ENCODE measurements at regions not wholly inside any gene's neighbourhood (a gene's known extent, or its start where the extent isn't known, plus 50 kb on each side); places are given as distances from the start of the nearest gene placed in this dataset.
"Not testable (repeated sequence)": the region's sequence is repeated elsewhere in the genome, so short reads cannot be mapped to it uniquely, and the experiment has no call there.

DNA sequence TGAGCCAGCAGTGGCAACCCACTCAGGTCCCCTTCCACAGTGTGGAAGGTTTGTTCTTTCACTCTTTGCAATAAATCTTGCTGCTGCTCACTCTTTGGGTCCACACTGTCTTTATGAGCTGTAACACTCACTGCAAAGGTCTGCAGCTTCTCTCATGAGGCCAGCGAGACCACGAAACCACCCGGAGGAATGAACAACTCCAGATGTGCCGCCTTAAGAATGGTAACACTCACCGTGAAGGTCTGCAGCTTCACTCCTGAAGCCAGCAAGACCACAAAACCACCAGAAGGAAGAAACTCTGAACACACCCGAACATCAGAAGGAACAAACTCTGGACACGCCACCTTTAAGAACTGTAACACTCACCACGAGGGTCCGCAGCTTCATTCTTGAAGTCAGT lies 174.9 kb downstream of the ADAM29 start:
- WGBS = 60% methylated on average over 9 of the region's 9 CpGs
- peaks cover 2 to 33% of the 10 kb centered on the region in 2 donors for H3K9me3 ChIP-seq (ENCODE audit: control insufficient read depth in 2 of 2, insufficient read depth in 1 of 2, low read length in 1 of 2)

DNA sequence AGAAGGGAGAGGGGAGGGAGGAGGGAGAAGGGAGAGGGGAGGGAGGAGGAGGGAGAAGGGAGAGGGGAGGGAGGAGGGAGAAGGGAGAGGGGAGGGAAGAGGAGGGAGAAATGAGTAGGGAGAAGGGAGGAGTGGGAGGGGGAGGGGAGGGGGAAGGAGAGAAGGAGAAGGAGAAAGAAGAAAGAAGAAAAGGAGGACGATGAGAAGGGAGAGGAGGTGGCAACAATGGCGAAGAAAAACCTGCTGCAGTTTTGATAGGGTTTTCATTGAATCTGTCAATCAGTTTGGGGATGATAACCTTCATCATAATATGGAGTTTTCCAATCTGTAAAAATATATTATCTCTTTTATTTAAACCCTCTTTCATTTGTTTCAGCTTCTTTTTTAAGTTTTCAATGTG lies 185.2 kb downstream of the ADAM29 start:
- H3K27me3 ChIP-seq (ENCODE audit: control insufficient read depth in 2 of 2, insufficient read depth in 1 of 2, low read length in 1 of 2) = no peaks in the 10 kb centered on the region
- H3K4me3 ChIP-seq (ENCODE audit: low read length in 2 of 2) = no peak overlapping the region
- DNase-seq (ENCODE audit: low read depth in 6 of 9, low spot score in 9 of 9) = no peak
- no peaks in the 10 kb centered on the region for H3K4me1 ChIP-seq (ENCODE audit: control insufficient read depth in 2 of 2, insufficient read depth in 2 of 2, low read length in 2 of 2)
- H3K9me3 ChIP-seq (ENCODE audit: control insufficient read depth in 2 of 2, insufficient read depth in 1 of 2, low read length in 1 of 2) = peaks cover 0 to 3% of the 10 kb centered on the region in 2 donors
- no peaks in the 10 kb centered on the region for H3K36me3 ChIP-seq (ENCODE audit: control insufficient read depth in 2 of 2, insufficient read depth in 2 of 2, low read length in 1 of 2)
- H3K27ac ChIP-seq (ENCODE audit: low read depth in 1 of 2, low read length in 1 of 2) = no peak overlapping the region
- WGBS = 90% methylated on average over 2 of the region's 2 CpGs

More for the DNA sequence above, 174.9 kb downstream of the ADAM29 start:
- DNase-seq (ENCODE audit: low read depth in 6 of 9, low spot score in 9 of 9); H3K4me1 ChIP-seq (ENCODE audit: control insufficient read depth in 2 of 2, insufficient read depth in 2 of 2, low read length in 2 of 2); H3K36me3 ChIP-seq (ENCODE audit: control insufficient read depth in 2 of 2, insufficient read depth in 2 of 2, low read length in 1 of 2); H3K27me3 ChIP-seq (ENCODE audit: control insufficient read depth in 2 of 2, insufficient read depth in 1 of 2, low read length in 1 of 2); H3K4me3 ChIP-seq (ENCODE audit: low read length in 2 of 2); H3K27ac ChIP-seq (ENCODE audit: low read depth in 1 of 2, low read length in 1 of 2): not testable (repeated sequence)

DNA sequence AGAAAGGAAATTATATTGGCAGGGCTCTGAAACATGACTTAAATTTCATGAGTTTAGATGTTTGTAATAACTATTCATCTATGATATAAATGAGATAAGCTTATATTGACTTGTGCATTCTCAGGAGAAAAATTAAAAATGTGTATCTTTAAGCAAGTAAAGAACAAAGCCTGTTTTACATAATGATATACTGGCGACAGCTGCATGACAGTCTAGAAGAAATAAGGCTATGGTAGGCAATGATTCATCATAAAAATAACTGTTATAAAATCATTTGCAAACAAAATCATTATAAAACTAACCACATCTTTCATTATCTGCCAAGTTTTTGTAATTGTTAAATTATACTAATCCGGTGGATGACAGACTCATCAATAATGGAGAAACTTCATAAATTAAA lies 188.1 kb downstream of the ADAM29 start:
- Histone ChIP-seq H3K4me3 (ENCODE audit: low read length in 2 of 2) (no peak overlapping the region), H3K4me1 (ENCODE audit: control insufficient read depth in 2 of 2, insufficient read depth in 2 of 2, low read length in 2 of 2) (no peaks in the 10 kb centered on the region), H3K27ac (ENCODE audit: low read depth in 1 of 2, low read length in 1 of 2) (no peak overlapping the region), H3K9me3 (ENCODE audit: control insufficient read depth in 2 of 2, insufficient read depth in 1 of 2, low read length in 1 of 2) (peaks cover 0 to 9% of the 10 kb centered on the region in 2 donors), H3K27me3 (ENCODE audit: control insufficient read depth in 2 of 2, insufficient read depth in 1 of 2, low read length in 1 of 2) (no peaks in the 10 kb centered on the region), H3K36me3 (ENCODE audit: control insufficient read depth in 2 of 2, insufficient read depth in 2 of 2, low read length in 1 of 2) (no peaks in the 10 kb centered on the region)
- DNase-seq (ENCODE audit: low read depth in 6 of 9, low spot score in 9 of 9) = no peak
- 79% methylated on average over 2 of the region's 2 CpGs for WGBS

DNA sequence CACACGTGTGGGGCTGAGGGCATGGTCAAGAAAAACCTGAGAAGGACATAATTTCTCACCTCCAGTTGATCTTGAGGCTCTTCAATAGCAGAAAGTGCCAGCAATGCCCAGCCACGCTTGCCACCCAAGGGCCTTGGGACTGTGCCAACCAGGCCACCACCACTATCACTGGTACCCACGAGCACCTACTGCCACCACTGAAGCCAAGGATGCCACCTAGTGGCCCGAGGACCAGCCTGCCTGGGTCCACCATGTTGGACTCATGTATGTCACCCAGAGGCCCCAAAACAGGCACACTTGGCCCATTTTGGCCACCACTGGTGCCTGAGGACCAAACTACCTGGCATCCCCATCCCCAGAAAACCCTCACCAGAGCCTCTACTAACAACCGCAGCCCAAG lies 191.8 kb downstream of the ADAM29 start:
- DNase-seq (ENCODE audit: low read depth in 6 of 9, low spot score in 9 of 9) = no peak
- no peaks in the 10 kb centered on the region for H3K4me1 ChIP-seq (ENCODE audit: control insufficient read depth in 2 of 2, insufficient read depth in 2 of 2, low read length in 2 of 2)
- no peak overlapping the region for H3K4me3 ChIP-seq (ENCODE audit: low read length in 2 of 2)
- peaks cover 0 to 9% of the 10 kb centered on the region in 2 donors for H3K9me3 ChIP-seq (ENCODE audit: control insufficient read depth in 2 of 2, insufficient read depth in 1 of 2, low read length in 1 of 2)
- no peak overlapping the region for H3K27ac ChIP-seq (ENCODE audit: low read depth in 1 of 2, low read length in 1 of 2)
- no peaks in the 10 kb centered on the region for H3K27me3 ChIP-seq (ENCODE audit: control insufficient read depth in 2 of 2, insufficient read depth in 1 of 2, low read length in 1 of 2)
- H3K36me3 ChIP-seq (ENCODE audit: control insufficient read depth in 2 of 2, insufficient read depth in 2 of 2, low read length in 1 of 2) = no peaks in the 10 kb centered on the region
- WGBS = 80% methylated on average over 5 of the region's 5 CpGs

DNA sequence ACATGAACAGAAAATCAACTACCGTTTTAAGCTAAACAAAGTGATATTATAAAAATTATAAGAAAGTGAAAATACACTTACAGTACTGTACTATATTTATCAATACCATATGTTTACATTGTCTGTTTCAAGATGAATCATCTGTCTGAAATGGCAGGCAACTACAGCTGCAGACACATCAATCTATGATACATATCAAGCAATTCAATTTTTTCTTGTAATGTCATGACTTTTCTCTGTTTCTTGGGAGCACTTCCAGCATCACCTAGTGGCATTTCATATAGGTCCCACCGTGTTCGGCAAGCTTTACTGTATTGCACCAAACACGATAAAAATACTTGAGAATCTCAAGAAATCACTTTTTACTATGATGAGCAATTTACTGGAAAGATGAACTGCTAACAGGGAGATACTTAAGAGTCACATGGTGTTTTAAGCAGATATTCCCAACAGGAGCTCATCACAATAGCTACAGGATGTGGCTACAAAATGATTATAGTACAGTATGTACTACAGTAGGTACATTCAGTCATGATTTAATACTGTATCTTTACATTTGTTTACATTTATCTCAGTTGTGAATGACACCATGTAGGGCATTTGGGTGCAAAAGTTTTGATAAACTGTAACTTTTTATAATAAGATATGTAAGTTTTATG lies 207.4 kb downstream of the ADAM29 start:
- 96% methylated on average over 4 of the region's 4 CpGs for WGBS
- Histone ChIP-seq H3K27ac (ENCODE audit: low read depth in 1 of 2, low read length in 1 of 2) (no peak overlapping the region), H3K4me3 (ENCODE audit: low read length in 2 of 2) (no peak overlapping the region), H3K27me3 (ENCODE audit: control insufficient read depth in 2 of 2, insufficient read depth in 1 of 2, low read length in 1 of 2) (no peaks in the 10 kb centered on the region), H3K4me1 (ENCODE audit: control insufficient read depth in 2 of 2, insufficient read depth in 2 of 2, low read length in 2 of 2) (no peaks in the 10 kb centered on the region), H3K36me3 (ENCODE audit: control insufficient read depth in 2 of 2, insufficient read depth in 2 of 2, low read length in 1 of 2) (no peaks in the 10 kb centered on the region), H3K9me3 (ENCODE audit: control insufficient read depth in 2 of 2, insufficient read depth in 1 of 2, low read length in 1 of 2) (no peaks in the 10 kb centered on the region)
- DNase-seq (ENCODE audit: low read depth in 6 of 9, low spot score in 9 of 9) = no peak

DNA sequence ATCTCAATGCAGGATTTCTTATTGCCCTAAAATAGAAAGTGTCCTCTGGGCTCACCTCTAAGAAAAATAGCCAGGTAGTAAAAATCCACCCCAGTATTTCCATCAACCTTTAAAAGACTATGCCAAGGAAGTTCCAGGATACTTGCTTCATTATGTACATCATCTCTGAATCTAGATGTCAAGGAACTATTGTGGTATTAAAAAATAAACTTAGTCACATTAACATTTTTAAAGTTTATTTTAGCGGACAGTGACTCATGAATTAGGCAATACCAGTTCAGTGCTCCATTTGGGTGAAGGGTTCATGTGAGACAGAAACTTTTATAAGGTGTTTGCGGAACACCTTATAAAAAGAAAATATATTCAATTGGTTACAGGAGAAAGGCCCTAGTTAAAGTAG lies 209.2 kb downstream of the ADAM29 start:
- no peak for DNase-seq (ENCODE audit: low read depth in 6 of 9, low spot score in 9 of 9)
- H3K4me1 ChIP-seq (ENCODE audit: control insufficient read depth in 2 of 2, insufficient read depth in 2 of 2, low read length in 2 of 2) = no peaks in the 10 kb centered on the region
- no peak overlapping the region for H3K27ac ChIP-seq (ENCODE audit: low read depth in 1 of 2, low read length in 1 of 2)
- no peaks in the 10 kb centered on the region for H3K27me3 ChIP-seq (ENCODE audit: control insufficient read depth in 2 of 2, insufficient read depth in 1 of 2, low read length in 1 of 2)
- H3K9me3 ChIP-seq (ENCODE audit: control insufficient read depth in 2 of 2, insufficient read depth in 1 of 2, low read length in 1 of 2) = no peaks in the 10 kb centered on the region
- no peaks in the 10 kb centered on the region for H3K36me3 ChIP-seq (ENCODE audit: control insufficient read depth in 2 of 2, insufficient read depth in 2 of 2, low read length in 1 of 2)
- WGBS = 78% methylated on average over 2 of the region's 2 CpGs
- no peak overlapping the region for H3K4me3 ChIP-seq (ENCODE audit: low read length in 2 of 2)

DNA sequence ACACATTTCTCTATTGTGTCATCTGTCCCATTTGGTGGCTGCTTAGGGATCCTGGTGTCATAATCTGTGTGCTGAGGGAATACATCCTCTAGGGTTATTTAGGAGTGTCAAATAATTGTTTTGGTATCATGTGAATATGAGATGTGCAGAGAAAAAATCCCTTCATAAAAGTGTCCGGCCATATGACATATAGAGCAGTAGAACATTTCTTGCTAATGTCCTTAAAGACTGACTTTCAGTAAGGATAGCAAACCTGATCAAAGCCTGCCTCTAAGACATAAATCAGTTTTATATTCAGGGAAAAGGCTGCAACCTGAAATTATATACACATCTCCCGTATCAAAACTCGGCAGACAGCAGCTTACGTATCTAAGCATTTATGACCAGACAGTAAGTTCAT lies 211.6 kb downstream of the ADAM29 start:
- no peak overlapping the region for H3K4me3 ChIP-seq (ENCODE audit: low read length in 2 of 2)
- 47% methylated on average over 4 of the region's 4 CpGs for WGBS
- no peaks in the 10 kb centered on the region for H3K36me3 ChIP-seq (ENCODE audit: control insufficient read depth in 2 of 2, insufficient read depth in 2 of 2, low read length in 1 of 2)

DNA sequence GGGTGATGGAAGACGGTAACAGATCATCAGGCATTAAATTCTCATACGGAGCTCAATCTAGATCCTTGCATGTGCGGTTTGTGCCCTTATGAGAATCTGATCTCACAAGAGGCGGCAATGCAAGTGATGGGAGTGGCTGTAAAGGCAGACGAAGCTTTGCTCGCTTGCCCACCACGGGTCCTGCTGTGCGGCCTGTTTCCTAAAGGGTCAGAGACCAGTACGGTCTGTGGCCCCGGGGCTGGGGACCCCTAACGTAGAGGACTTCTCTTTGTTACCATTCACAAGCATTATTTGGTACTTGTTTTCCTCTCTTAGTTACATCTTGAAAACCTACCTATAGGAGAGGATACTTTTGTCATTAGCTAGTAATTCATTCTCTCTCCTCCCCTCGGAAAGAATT lies 221.0 kb downstream of the ADAM29 start:
- Histone ChIP-seq H3K4me1 (ENCODE audit: control insufficient read depth in 2 of 2, insufficient read depth in 2 of 2, low read length in 2 of 2) (no peaks in the 10 kb centered on the region), H3K36me3 (ENCODE audit: control insufficient read depth in 2 of 2, insufficient read depth in 2 of 2, low read length in 1 of 2) (no peaks in the 10 kb centered on the region), H3K27me3 (ENCODE audit: control insufficient read depth in 2 of 2, insufficient read depth in 1 of 2, low read length in 1 of 2) (no peaks in the 10 kb centered on the region), H3K27ac (ENCODE audit: low read depth in 1 of 2, low read length in 1 of 2) (no peak overlapping the region), H3K9me3 (ENCODE audit: control insufficient read depth in 2 of 2, insufficient read depth in 1 of 2, low read length in 1 of 2) (no peaks in the 10 kb centered on the region), H3K4me3 (ENCODE audit: low read length in 2 of 2) (no peak overlapping the region)
- no peak for DNase-seq (ENCODE audit: low read depth in 6 of 9, low spot score in 9 of 9)
- WGBS = 94% methylated on average over 12 of the region's 12 CpGs

More for the DNA sequence above, 211.6 kb downstream of the ADAM29 start:
- Histone ChIP-seq H3K27me3 (ENCODE audit: control insufficient read depth in 2 of 2, insufficient read depth in 1 of 2, low read length in 1 of 2) (no peaks in the 10 kb centered on the region), H3K9me3 (ENCODE audit: control insufficient read depth in 2 of 2, insufficient read depth in 1 of 2, low read length in 1 of 2) (no peaks in the 10 kb centered on the region), H3K27ac (ENCODE audit: low read depth in 1 of 2, low read length in 1 of 2) (no peak overlapping the region), H3K4me1 (ENCODE audit: control insufficient read depth in 2 of 2, insufficient read depth in 2 of 2, low read length in 2 of 2) (no peaks in the 10 kb centered on the region)
- no peak for DNase-seq (ENCODE audit: low read depth in 6 of 9, low spot score in 9 of 9)

DNA sequence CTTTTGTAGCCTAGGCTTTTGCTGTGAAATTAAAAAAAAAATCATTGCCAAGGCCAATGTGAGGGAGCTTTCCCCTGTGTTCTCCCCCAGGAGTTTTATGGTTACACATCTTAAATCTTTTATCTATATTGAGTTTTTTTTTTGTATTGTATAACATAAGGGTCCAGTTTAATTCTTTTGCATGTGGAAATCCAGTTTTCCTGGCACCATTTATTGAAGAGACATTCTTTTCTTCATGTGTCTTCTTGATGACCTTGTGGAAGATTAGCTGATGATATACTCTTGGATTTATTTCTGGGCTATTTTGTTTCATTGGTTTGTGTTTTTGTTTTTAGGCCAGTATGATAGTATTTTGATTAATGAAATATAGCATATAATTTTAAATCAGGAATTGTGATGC lies 225.0 kb downstream of the ADAM29 start:
- H3K27ac ChIP-seq (ENCODE audit: low read depth in 1 of 2, low read length in 1 of 2) = no peak overlapping the region
- DNase-seq (ENCODE audit: low read depth in 6 of 9, low spot score in 9 of 9) = no peak

More for the DNA sequence above, 225.0 kb downstream of the ADAM29 start:
- Histone ChIP-seq H3K9me3 (ENCODE audit: control insufficient read depth in 2 of 2, insufficient read depth in 1 of 2, low read length in 1 of 2) (peaks cover 0 to 8% of the 10 kb centered on the region in 2 donors), H3K4me3 (ENCODE audit: low read length in 2 of 2) (no peak overlapping the region), H3K36me3 (ENCODE audit: control insufficient read depth in 2 of 2, insufficient read depth in 2 of 2, low read length in 1 of 2) (no peaks in the 10 kb centered on the region), H3K4me1 (ENCODE audit: control insufficient read depth in 2 of 2, insufficient read depth in 2 of 2, low read length in 2 of 2) (no peaks in the 10 kb centered on the region), H3K27me3 (ENCODE audit: control insufficient read depth in 2 of 2, insufficient read depth in 1 of 2, low read length in 1 of 2) (no peaks in the 10 kb centered on the region)

Measured in thymus (tissue), 11 donors.